HG03460 (cell line): ENCODE measurements at regions not wholly inside any gene's neighbourhood (a gene's known extent, or its start where the extent isn't known, plus 50 kb on each side); places are given as distances from the start of the nearest gene placed in this dataset.

Source experiments
- ATAC-seq: cut with Tn5 transposase; IDR thresholded peaks from one replicate; pipeline ENCODE4 v1.9.1; 2021; ENCODE audit not compliant: unreplicated experiment

DNA sequence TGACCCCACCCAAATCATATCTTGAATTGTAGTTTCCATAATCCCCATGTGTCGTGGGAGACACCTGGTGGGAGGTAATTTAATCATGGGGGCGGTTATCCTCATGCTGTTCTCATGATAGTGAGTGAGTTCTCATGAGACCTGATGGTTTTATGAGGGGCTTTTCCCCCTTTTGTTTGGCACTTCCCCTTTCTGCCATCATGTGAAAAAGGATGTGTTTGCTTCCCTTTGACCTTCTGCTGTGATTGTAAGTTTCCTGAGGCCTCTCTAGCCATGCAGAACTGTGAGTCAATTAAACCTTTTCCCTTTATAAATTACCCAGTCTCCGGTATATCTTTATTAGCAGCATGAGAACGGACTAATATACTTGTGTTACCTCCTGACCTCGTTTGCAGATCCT is 156.6 kb upstream of the MTNR1B start:
- no peak for ATAC-seq

DNA sequence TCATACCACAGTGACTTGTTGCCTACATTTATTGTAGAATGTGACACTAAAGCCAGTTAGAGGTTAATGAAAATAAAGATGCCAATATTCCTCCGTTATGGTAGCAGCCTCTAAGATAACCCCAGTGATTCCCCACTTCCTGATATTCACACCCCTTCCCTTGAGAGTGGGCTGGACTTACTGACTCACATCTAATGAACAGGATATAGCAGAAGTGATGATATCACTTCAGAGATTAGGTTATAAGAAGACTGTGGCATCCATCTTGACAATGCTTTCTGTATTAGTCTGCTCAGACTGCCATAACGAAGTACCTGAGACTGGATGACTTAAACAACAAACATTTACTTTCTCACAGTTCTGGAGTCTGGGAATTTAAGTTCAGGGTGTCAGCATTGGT is 149.6 kb upstream of the MTNR1B start:
- ATAC-seq, result no peak

GRCh38 chr11:92820860-92821259 is 148.6 kb upstream of the MTNR1B start:
- no peak for ATAC-seq

DNA sequence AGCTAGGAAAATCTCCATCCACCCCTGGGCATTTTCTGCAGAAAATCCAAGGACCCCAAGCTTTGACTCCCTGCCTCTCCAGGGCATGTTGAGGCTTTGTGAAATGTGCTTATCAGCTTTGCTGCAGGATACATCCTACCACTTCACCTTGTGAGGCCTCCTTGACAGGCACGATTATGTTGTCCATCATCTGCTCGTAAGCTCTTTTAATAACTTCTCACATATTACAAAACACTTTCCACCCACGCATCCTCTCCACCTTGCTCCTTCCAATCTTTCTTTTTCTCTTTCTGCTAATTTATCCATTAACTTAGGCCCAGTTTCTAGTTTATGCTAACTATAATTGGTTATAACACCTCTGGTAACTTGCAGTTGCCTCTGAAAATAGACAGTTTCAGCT is 147.0 kb upstream of the MTNR1B start:
- ATAC-seq, result no peak

- ATAC-seq, result no peak
These were observed 143.3 kb upstream of the MTNR1B start for GRCh38 chr11:92826136-92826535.

DNA sequence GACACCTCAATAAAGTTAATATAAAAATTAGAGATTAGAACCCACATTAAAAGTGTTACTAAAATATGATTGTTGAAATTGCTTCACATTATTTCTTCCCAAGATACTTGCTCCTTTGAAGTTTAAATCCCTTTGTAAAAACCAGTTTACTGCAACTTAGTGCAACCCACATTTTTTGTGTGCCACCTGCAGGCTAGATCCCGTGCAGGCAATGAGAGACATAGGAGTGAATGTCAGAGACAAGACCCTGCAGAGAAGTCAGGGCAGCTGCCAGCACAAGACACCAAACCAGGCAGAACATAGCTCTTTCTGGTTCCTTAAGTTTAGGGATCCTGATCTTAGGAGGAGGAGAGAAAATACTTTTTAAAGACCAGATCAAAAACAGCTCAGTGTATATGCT is 142.8 kb upstream of the MTNR1B start:
- ATAC-seq, result no peak

GRCh38 chr11:92827132-92827531 is 142.3 kb upstream of the MTNR1B start:
- no peak for ATAC-seq

DNA sequence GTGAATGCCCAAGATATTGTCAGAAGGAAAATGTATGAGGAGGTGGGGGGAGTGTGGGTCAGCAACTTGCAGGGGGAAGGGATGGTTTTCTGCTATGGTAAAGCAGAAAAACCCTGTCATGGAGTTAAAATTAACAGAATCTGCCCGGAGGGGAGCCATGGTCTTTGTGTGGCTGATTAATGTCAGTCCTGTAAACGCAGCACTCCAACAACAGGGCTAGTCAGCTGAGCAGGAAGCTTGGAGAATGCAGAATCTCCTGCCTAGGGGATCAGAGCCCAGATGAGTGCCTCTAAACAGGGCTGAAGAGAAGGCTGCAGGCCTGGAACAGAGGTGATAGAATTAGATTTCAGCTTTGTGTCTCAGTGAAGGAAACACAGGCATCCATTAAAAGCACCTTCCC is 140.9 kb upstream of the MTNR1B start:
- no peak for ATAC-seq

DNA sequence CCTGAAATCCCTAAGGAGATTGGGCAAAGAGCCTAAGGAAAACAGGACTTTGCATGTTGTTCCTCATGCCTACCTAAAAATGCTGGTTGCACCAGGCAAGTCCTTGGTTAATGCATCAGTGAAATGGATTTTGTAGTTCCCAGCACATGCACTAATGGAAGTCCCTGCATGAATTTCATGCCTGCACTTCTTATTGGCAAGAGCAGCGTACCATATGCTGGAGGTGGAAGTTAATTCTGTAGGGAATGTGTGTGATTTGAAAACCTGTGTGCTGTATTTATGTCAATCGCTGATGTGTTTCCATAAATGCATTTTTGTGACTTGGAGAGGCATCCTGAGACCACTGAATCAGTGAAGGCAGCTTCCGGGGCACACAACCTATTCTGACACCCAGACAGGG is 140.3 kb upstream of the MTNR1B start:
- no peak for ATAC-seq

DNA sequence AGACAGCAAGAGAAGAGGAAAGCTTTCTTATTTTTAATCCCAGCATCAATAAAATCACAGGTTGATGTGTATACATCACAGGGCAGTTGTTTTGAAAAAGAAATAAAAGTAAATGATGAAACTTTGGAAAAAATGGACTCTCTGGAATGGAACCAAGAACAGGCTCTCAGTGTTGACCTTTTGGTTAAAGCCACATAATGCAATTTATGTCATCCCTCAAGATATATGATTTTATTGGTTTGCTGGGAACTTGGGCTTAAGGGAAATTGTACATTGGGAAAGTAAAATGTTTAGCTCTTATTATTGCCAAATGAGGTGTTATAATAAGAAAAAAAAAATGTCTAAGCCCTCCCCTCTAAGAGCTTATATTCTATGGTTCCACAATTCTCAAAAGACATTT is 139.8 kb upstream of the MTNR1B start:
- no peak for ATAC-seq

- peak; percentile 93 for ATAC-seq
These were observed 138.9 kb upstream of the MTNR1B start for GRCh38 chr11:92830377-92831155.

DNA sequence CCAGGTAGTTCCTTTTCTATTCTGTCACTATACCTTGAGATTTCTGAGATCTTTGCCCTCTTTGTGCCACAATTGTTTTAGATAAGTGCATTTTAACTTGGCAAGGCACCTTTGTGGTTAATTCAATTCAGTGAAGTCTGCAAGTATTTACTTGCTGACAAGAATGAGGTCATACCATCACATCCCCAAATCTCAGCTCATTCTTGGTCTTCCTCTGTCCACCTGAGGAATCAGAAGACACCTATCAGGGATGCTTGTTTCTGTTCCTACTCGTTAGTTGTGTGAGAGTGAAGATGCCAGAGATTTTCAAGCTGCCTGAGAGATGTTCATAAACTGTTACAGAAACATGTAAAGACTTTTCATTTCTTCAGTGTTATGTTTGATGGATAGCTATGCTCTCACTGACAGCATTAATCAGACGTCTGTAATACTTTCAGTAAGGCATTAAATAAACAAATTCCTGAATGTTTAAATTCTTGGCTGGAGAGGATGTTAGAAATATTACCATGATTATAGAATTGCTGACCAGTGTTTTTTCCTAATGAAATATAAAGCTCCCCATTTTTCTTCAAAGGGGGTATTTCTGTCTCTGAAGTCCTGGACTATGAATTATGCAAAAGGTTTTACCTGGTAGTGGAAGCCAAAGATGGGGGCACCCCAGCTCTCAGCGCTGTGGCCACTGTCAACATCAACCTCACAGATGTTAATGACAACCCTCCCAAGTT is 135.0 kb upstream of the MTNR1B start:
- no peak for ATAC-seq

- ATAC-seq, result no peak
These were observed 131.9 kb upstream of the MTNR1B start for GRCh38 chr11:92837595-92837994.

- ATAC-seq, result no peak
These were observed 130.6 kb upstream of the MTNR1B start for GRCh38 chr11:92838759-92839310.

GRCh38 chr11:92839450-92839849 is 130.0 kb upstream of the MTNR1B start:
- no peak for ATAC-seq

DNA sequence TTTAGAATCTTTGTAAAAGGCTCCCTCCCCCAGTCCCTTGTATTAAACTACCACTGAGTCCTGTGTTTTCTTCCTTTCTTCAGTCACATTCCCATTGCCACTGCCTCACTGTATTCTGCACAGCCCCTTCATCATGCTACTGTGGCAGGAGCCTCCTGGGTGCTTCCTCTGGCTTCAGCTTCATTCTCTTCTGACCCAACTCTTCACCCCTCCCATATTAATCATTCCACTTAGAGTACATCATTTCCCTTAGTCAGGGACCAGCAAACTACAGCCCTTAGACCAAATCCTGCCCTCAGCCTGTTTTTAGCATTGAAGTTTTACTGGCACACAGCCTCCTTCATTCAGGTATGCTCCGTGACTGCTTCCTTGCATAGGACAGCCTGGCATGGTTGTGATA is 127.7 kb upstream of the MTNR1B start:
- no peak for ATAC-seq

GRCh38 chr11:92843455-92843854 is 126.0 kb upstream of the MTNR1B start:
- ATAC-seq, result no peak

DNA sequence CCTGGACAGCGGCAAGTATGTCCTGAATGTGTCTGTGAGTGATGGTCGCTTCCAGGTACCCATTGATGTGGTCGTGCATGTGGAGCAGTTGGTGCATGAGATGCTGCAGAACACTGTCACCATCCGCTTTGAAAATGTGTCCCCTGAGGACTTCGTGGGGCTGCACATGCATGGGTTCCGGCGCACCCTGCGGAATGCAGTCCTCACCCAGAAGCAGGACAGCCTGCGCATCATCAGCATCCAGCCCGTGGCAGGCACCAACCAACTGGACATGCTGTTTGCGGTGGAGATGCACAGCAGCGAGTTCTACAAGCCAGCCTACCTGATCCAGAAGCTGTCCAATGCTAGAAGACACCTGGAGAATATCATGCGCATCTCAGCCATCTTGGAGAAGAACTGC is 125.3 kb upstream of the MTNR1B start:
- ATAC-seq, result no peak

- no peak for ATAC-seq
These were observed 124.1 kb upstream of the MTNR1B start for GRCh38 chr11:92845390-92845789.

- no peak for ATAC-seq
These were observed 123.6 kb upstream of the MTNR1B start for GRCh38 chr11:92845805-92846204.

DNA sequence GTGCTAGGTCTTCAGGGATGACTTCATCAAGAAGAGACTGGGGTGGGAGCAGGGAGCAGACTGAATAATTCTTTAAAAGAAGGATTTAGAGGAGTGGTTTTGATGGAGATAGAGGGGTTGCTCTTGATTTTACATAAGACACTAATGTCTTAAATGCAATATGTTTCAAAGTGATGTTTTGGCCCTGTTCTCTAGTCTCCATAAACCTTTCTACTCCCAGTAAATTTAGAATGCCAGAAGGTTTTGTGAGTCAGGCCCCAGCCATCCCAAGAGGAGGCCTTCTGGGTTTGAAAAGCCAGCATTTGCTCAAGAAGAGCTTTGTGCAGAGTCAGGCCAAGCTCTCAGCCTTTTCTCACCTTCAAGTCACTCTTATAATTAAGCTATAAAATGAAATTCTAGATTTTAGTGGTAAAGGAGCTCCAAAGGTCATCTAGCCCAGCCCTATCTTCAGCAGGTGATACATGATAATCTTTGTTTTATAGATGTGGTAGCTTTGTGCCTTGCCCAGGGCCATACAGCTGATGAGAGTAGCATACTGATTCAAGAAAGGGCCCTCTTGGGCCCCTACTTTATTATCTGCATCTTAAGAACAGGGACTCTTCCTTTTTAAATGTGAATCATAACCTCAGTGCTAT is 122.8 kb upstream of the MTNR1B start:
- no peak for ATAC-seq

- ATAC-seq, result no peak
These were observed 120.9 kb upstream of the MTNR1B start for GRCh38 chr11:92848578-92848977.
